ENCODE measurements at regions not wholly inside any gene's neighbourhood (a gene's known extent, or its start where the extent isn't known, plus 50 kb on each side); places are given as distances from the start of the nearest gene placed in this dataset.

- TF ChIP-seq, protein P1, sequence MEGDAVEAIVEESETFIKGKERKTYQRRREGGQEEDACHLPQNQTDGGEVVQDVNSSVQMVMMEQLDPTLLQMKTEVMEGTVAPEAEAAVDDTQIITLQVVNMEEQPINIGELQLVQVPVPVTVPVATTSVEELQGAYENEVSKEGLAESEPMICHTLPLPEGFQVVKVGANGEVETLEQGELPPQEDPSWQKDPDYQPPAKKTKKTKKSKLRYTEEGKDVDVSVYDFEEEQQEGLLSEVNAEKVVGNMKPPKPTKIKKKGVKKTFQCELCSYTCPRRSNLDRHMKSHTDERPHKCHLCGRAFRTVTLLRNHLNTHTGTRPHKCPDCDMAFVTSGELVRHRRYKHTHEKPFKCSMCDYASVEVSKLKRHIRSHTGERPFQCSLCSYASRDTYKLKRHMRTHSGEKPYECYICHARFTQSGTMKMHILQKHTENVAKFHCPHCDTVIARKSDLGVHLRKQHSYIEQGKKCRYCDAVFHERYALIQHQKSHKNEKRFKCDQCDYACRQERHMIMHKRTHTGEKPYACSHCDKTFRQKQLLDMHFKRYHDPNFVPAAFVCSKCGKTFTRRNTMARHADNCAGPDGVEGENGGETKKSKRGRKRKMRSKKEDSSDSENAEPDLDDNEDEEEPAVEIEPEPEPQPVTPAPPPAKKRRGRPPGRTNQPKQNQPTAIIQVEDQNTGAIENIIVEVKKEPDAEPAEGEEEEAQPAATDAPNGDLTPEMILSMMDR (IDR thresholded peaks at IDR 0.05), result no peak
- no peak for TF ChIP-seq POLR2AphosphoS5 (IDR thresholded peaks at IDR 0.05)
- no peak for TF ChIP-seq EP300 (IDR thresholded peaks at IDR 0.05)
Observed at GRCh38 chr13:111850976-111851375, 216.0 kb upstream of the SOX1 start.
